ENCODE measurements at regions not wholly inside any gene's neighbourhood (a gene's known extent, or its start where the extent isn't known, plus 50 kb on each side); places are given as distances from the start of the nearest gene placed in this dataset.
A peak's percentile ranks its signal among the peaks of the same experiment; 100 is the strongest.

- Histone ChIP-seq H3K9me2 (replicated peaks; ENCODE audit: insufficient read depth, low read length) (no peaks in the 10 kb centered on the region), H3K27ac (ENCODE audit: low read length) (no peak overlapping the region), H3K9ac (ENCODE audit: low read length) (no peak overlapping the region), H3K27me3 (replicated peaks; ENCODE audit: insufficient read depth, low read length) (no peaks in the 10 kb centered on the region), H3K36me3 (replicated peaks; ENCODE audit: insufficient read depth, low read length) (no peaks in the 10 kb centered on the region), H3K4me1 (ENCODE audit: low read length) (peaks cover 8% of the 10 kb centered on the region; the same call in 1 of the 2 replicates), H2AFZ (ENCODE audit: low read length) (no peak overlapping the region), H3K9me3 (replicated peaks; ENCODE audit: insufficient read depth, low read length) (no peaks in the 10 kb centered on the region), H3K79me2 (ENCODE audit: low read length) (no peaks in the 10 kb centered on the region), H3K4me2 (ENCODE audit: low read depth, low read length) (no peak overlapping the region), H4K20me1 (ENCODE audit: insufficient read depth, low read length) (no peaks in the 10 kb centered on the region), H3F3A (ENCODE audit: insufficient read depth, low read length) (no peaks in the 10 kb centered on the region), H3K4me3 (ENCODE audit: low read length) (no peak overlapping the region)
- no peak for TF ChIP-seq EZH2phosphoT487 (IDR thresholded peaks at IDR 0.05; ENCODE audit: low read length)
- no peak for TF ChIP-seq CTCF (IDR thresholded peaks at IDR 0.05; ENCODE audit: low read length)
- TF ChIP-seq EZH2 (optimal IDR thresholded peaks at IDR 0.05; ENCODE audit: low read depth, low read length), result no peak
- peak; percentile 3 for DNase-seq
Measured at GRCh38 chr3:159731254-159731653, 257.4 kb upstream of the IL12A start.

GRCh38 chr3:159732172-159733111 lies 256.2 kb upstream of the IL12A start:
- Histone ChIP-seq H3K4me2 (ENCODE audit: low read depth, low read length) (no peak overlapping the region), H3K9me3 (replicated peaks; ENCODE audit: insufficient read depth, low read length) (no peaks in the 10 kb centered on the region), H3K79me2 (ENCODE audit: low read length) (no peaks in the 10 kb centered on the region), H4K20me1 (ENCODE audit: insufficient read depth, low read length) (no peaks in the 10 kb centered on the region), H3F3A (ENCODE audit: insufficient read depth, low read length) (no peaks in the 10 kb centered on the region), H3K9ac (ENCODE audit: low read length) (no peak overlapping the region), H3K36me3 (replicated peaks; ENCODE audit: insufficient read depth, low read length) (no peaks in the 10 kb centered on the region), H3K27me3 (replicated peaks; ENCODE audit: insufficient read depth, low read length) (no peaks in the 10 kb centered on the region), H3K4me3 (ENCODE audit: low read length) (no peak overlapping the region), H3K9me2 (replicated peaks; ENCODE audit: insufficient read depth, low read length) (no peaks in the 10 kb centered on the region), H3K4me1 (ENCODE audit: low read length) (no peaks in the 10 kb centered on the region), H3K27ac (ENCODE audit: low read length) (no peak overlapping the region), H2AFZ (ENCODE audit: low read length) (no peak overlapping the region)
- DNase-seq, result peak; percentile 5
- no peak for TF ChIP-seq CTCF (IDR thresholded peaks at IDR 0.05; ENCODE audit: low read length)
- TF ChIP-seq EZH2 (optimal IDR thresholded peaks at IDR 0.05; ENCODE audit: low read depth, low read length), result no peak
- no peak for TF ChIP-seq EZH2phosphoT487 (IDR thresholded peaks at IDR 0.05; ENCODE audit: low read length)

DNA sequence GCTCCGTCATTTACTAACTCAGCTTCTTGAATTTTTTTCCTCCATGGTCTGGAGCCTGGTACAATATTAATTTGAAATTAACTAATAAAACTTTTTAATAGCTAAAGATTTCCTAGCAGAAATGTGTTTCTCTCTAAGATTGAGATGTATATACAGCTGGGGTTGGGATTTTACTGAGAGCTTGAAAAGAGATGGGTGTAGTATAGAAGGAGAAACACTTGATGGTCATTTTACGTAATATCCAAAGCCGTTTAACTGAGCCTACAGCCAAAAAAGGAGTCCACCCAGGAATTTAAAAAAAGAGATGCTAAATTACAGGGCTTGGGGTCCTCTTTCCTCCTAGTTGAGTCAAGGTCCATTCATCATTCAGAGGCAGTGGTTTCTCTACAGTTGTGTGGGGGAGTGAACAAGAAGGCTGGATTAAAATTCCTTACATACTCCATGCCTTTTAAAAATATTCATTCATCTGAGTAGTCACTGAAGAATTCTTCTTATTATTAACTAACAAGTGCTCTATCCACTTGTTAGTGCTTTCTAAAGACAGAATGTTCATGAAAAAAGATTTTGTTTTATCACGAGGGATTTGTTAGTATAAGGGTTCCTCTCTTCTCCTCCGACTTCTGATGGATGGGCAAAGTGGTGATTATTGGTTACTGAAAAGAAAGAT lies 255.3 kb upstream of the IL12A start:
- H3K9ac ChIP-seq (ENCODE audit: low read length), result no peak overlapping the region
- no peak overlapping the region for H3K27ac ChIP-seq (ENCODE audit: low read length)
- no peak overlapping the region for H2AFZ ChIP-seq (ENCODE audit: low read length)
- H3K9me3 ChIP-seq (replicated peaks; ENCODE audit: insufficient read depth, low read length), result no peaks in the 10 kb centered on the region
- DNase-seq, result no peak
- H3K4me3 ChIP-seq (ENCODE audit: low read length), result no peak overlapping the region
- H3K79me2 ChIP-seq (ENCODE audit: low read length), result no peaks in the 10 kb centered on the region
- no peaks in the 10 kb centered on the region for H3F3A ChIP-seq (ENCODE audit: insufficient read depth, low read length)
- no peaks in the 10 kb centered on the region for H3K9me2 ChIP-seq (replicated peaks; ENCODE audit: insufficient read depth, low read length)
- TF ChIP-seq EZH2 (optimal IDR thresholded peaks at IDR 0.05; ENCODE audit: low read depth, low read length) (no peak), CTCF (IDR thresholded peaks at IDR 0.05; ENCODE audit: low read length) (no peak), EZH2phosphoT487 (IDR thresholded peaks at IDR 0.05; ENCODE audit: low read length) (no peak)
- H3K4me1 ChIP-seq (ENCODE audit: low read length), result no peaks in the 10 kb centered on the region
- H3K4me2 ChIP-seq (ENCODE audit: low read depth, low read length), result no peak overlapping the region
- H4K20me1 ChIP-seq (ENCODE audit: insufficient read depth, low read length), result no peaks in the 10 kb centered on the region
- H3K27me3 ChIP-seq (replicated peaks; ENCODE audit: insufficient read depth, low read length), result no peaks in the 10 kb centered on the region
- H3K36me3 ChIP-seq (replicated peaks; ENCODE audit: insufficient read depth, low read length), result no peaks in the 10 kb centered on the region

Measured in MM.1S (cell line).